A549 (cell line): ENCODE measurements at regions not wholly inside any gene's neighbourhood (a gene's known extent, or its start where the extent isn't known, plus 50 kb on each side); places are given as distances from the start of the nearest gene placed in this dataset.

Experiments
- EHMT2 ChIP-seq: fragments of 200-600 bp; sonication (generic); IDR thresholded peaks from 2 replicates; pipeline ENCODE4 v1.6.1; 2016; ENCODE audit warnings: antibody characterized with exemption, low read depth, mild to moderate bottlenecking, moderate library complexity
- EP300 ChIP-seq, 2 experiments: fragments of >200 bp; sonication (Bioruptor Twin); formaldehyde crosslinking; IDR thresholded peaks; 2 replicates in 1 of 2; 3 replicates in 1 of 2; pipeline ENCODE4 v1.6.1; 2016 to 2017
- FOSL2 ChIP-seq, 2 experiments: fragments of 450-650 bp in 1 of 2; fragments of >200 bp in 1 of 2; sonication (Bioruptor Twin) in 1 of 2; formaldehyde crosslinking; IDR thresholded peaks; 2 replicates each; pipeline versions ENCODE4 v1.5.0 to v1.6.1; 2016 to 2020; ENCODE audit warnings: mild to moderate bottlenecking in 1 of 2, moderate library complexity in 1 of 2
- KDM1A ChIP-seq: fragments of 200-600 bp; sonication (generic); IDR thresholded peaks from 2 replicates; pipeline ENCODE4 v1.6.1; 2016; ENCODE audit warnings: low read depth, mild to moderate bottlenecking
- MAFK ChIP-seq: fragments of 450-650 bp; IDR thresholded peaks from 2 replicates; pipeline ENCODE4 v1.6.1; 2014; ENCODE audit not compliant: partially characterized antibody
- POLR2A ChIP-seq: IDR thresholded peaks from 2 replicates; pipeline ENCODE4 v1.6.1; 2012; ENCODE audit warnings: mild to moderate bottlenecking, low read length
- POLR2AphosphoS2 ChIP-seq: conservative IDR thresholded peaks from 2 replicates; pipeline ENCODE4 v1.6.1; 2012; ENCODE audit warnings: low read length, improper control_type of control experiment, inconsistent platforms
- RAD21 ChIP-seq, 2 experiments: fragments of >200 bp in 1 of 2; sonication (Bioruptor Twin) in 1 of 2; formaldehyde crosslinking in 1 of 2; IDR thresholded peaks in 1 of 2; conservative IDR thresholded peaks in 1 of 2; 2 replicates in 1 of 2; 3 replicates in 1 of 2; pipeline ENCODE4 v1.6.1; 2012 to 2018; ENCODE audit warnings: inconsistent platforms in 1 of 2
- RFX5 ChIP-seq: fragments of 450-650 bp; IDR thresholded peaks from 2 replicates; pipeline ENCODE4 v1.7.1; 2014; ENCODE audit warnings: antibody characterized with exemption, mild to moderate bottlenecking, moderate library complexity
- SMC3 ChIP-seq: fragments of >200 bp; sonication (Bioruptor Twin); formaldehyde crosslinking; IDR thresholded peaks from 3 replicates; pipeline ENCODE4 v1.6.1; 2018; ENCODE audit warnings: inconsistent platforms
- TF ChIP-seq, protein P1 (sequence below): fragments of 250-450 bp; sonication (Bioruptor Pico); IDR thresholded peaks from 2 replicates; pipeline ENCODE4 v1.5.0; 2021; ENCODE audit warnings: mild to moderate bottlenecking, moderate library complexity, borderline replicate concordance
- TF ChIP-seq, protein P2 (sequence below): IDR thresholded peaks from 2 replicates; pipeline ENCODE4 v1.6.1; 2012
- TF ChIP-seq, protein P3 (sequence below): fragments of >200 bp; sonication (Bioruptor Twin); formaldehyde crosslinking; IDR thresholded peaks from 3 replicates; pipeline ENCODE4 v1.5.1; 2016

DNA sequence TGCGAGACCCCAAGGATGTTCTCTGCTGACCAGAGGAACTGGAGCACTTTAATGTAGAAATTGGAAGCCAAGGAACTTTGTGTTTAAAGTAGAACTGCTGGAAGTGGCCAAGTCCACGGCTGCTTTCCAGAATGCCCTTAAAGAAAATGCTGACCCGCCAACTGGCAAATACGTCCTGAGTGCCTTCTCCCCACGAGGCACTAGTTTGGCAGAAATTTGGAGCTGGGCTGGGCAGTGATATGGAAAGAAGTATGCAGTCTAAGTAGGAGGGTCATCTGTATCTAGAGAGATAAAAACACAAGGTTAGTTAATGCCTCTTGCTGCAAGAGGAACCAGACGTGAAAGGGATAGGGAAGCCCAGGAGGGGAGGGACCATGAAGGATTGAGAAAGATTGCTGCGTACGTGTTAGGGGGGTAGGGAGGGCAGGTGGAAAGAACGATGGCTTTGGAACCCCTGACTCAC lies 59.3 kb upstream of the RFX8 start:
- TF ChIP-seq EHMT2 = no peak
- TF ChIP-seq, protein P1, sequence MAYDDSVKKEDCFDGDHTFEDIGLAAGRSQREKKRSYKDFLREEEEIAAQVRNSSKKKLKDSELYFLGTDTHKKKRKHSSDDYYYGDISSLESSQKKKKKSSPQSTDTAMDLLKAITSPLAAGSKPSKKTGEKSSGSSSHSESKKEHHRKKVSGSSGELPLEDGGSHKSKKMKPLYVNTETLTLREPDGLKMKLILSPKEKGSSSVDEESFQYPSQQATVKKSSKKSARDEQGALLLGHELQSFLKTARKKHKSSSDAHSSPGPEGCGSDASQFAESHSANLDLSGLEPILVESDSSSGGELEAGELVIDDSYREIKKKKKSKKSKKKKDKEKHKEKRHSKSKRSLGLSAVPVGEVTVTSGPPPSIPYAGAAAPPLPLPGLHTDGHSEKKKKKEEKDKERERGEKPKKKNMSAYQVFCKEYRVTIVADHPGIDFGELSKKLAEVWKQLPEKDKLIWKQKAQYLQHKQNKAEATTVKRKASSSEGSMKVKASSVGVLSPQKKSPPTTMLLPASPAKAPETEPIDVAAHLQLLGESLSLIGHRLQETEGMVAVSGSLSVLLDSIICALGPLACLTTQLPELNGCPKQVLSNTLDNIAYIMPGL (CRISPR knock-in tag) = no peak
- no peak for TF ChIP-seq RAD21 (conservative IDR thresholded peaks at IDR 0.05 in 1 of 2, IDR thresholded peaks at IDR 0.05 in 1 of 2)
- TF ChIP-seq, protein P2, sequence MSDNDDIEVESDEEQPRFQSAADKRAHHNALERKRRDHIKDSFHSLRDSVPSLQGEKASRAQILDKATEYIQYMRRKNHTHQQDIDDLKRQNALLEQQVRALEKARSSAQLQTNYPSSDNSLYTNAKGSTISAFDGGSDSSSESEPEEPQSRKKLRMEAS = no peak
- TF ChIP-seq, protein P3, sequence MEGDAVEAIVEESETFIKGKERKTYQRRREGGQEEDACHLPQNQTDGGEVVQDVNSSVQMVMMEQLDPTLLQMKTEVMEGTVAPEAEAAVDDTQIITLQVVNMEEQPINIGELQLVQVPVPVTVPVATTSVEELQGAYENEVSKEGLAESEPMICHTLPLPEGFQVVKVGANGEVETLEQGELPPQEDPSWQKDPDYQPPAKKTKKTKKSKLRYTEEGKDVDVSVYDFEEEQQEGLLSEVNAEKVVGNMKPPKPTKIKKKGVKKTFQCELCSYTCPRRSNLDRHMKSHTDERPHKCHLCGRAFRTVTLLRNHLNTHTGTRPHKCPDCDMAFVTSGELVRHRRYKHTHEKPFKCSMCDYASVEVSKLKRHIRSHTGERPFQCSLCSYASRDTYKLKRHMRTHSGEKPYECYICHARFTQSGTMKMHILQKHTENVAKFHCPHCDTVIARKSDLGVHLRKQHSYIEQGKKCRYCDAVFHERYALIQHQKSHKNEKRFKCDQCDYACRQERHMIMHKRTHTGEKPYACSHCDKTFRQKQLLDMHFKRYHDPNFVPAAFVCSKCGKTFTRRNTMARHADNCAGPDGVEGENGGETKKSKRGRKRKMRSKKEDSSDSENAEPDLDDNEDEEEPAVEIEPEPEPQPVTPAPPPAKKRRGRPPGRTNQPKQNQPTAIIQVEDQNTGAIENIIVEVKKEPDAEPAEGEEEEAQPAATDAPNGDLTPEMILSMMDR = no peak
- TF ChIP-seq KDM1A = no peak
- TF ChIP-seq FOSL2 (IDR thresholded peaks at IDR 0.05) = no peak
- no peak for TF ChIP-seq FOSL2 (CRISPR knock-in tag; IDR thresholded peaks at IDR 0.05)
- TF ChIP-seq MAFK = no peak
- no peak for TF ChIP-seq EP300 (IDR thresholded peaks at IDR 0.05)
- no peak for TF ChIP-seq SMC3
- TF ChIP-seq RFX5 = no peak
- no peak for TF ChIP-seq POLR2AphosphoS2
- no peak for TF ChIP-seq POLR2A
